Cerebellar cortex (tissue), 1 donor: ENCODE measurements at regions not wholly inside any gene's neighbourhood (a gene's known extent, or its start where the extent isn't known, plus 50 kb on each side); places are given as distances from the start of the nearest gene placed in this dataset.

Experiments used
- DNase-seq: peaks from one replicate; pipeline ENCODE4 v3.0.0-alpha.2; 2015; ENCODE audit warnings: low spot score

- DNase-seq = no peak
Observed at GRCh38 chr1:102050556-102050955, 53.8 kb upstream of the OLFM3 start.

GRCh38 chr1:102047724-102048123 is 51.0 kb upstream of the OLFM3 start:
- DNase-seq = no peak
